ENCODE measurements at regions not wholly inside any gene's neighbourhood (a gene's known extent, or its start where the extent isn't known, plus 50 kb on each side); places are given as distances from the start of the nearest gene placed in this dataset.
"Not testable (repeated sequence)": the region's sequence is repeated elsewhere in the genome, so short reads cannot be mapped to it uniquely, and the experiment has no call there.

GRCh38 chr18:29726646-29727045 lies 1315.9 kb downstream of the DSC3 start:
- Mint-ChIP-seq H3K9me3 (peaks cover 26% of the 10 kb centered on the region), H3K4me1 (ENCODE audit: low read depth) (no peaks in the 10 kb centered on the region), H3K36me3 (ENCODE audit: low read depth) (peaks cover 10% of the 10 kb centered on the region; the same call in 1 of the 2 replicates), H3K4me3 (no peak overlapping the region), H3K27ac (no peak overlapping the region), H3K27me3 (ENCODE audit: insufficient read depth) (peaks cover 1% of the 10 kb centered on the region; the same call in 1 of the 2 replicates)
- no peak for DNase-seq
- TF ChIP-seq, protein P1, sequence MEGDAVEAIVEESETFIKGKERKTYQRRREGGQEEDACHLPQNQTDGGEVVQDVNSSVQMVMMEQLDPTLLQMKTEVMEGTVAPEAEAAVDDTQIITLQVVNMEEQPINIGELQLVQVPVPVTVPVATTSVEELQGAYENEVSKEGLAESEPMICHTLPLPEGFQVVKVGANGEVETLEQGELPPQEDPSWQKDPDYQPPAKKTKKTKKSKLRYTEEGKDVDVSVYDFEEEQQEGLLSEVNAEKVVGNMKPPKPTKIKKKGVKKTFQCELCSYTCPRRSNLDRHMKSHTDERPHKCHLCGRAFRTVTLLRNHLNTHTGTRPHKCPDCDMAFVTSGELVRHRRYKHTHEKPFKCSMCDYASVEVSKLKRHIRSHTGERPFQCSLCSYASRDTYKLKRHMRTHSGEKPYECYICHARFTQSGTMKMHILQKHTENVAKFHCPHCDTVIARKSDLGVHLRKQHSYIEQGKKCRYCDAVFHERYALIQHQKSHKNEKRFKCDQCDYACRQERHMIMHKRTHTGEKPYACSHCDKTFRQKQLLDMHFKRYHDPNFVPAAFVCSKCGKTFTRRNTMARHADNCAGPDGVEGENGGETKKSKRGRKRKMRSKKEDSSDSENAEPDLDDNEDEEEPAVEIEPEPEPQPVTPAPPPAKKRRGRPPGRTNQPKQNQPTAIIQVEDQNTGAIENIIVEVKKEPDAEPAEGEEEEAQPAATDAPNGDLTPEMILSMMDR (IDR thresholded peaks at IDR 0.05), result no peak

- not testable (repeated sequence) for H3K36me3 Mint-ChIP-seq (ENCODE audit: low read depth); DNase-seq; H3K27me3 Mint-ChIP-seq (ENCODE audit: insufficient read depth); H3K27ac Mint-ChIP-seq; H3K4me3 Mint-ChIP-seq
- peaks cover 11% of the 10 kb centered on the region; the same call in 1 of the 2 replicates for H3K4me1 Mint-ChIP-seq (ENCODE audit: low read depth)
- peaks cover 23% of the 10 kb centered on the region for H3K9me3 Mint-ChIP-seq
These were observed 1319.1 kb downstream of the DSC3 start for GRCh38 chr18:29723486-29723885.

GRCh38 chr18:29715960-29716359 lies 1326.6 kb downstream of the DSC3 start:
- H3K9me3 Mint-ChIP-seq; H3K27me3 Mint-ChIP-seq (ENCODE audit: insufficient read depth); H3K4me3 Mint-ChIP-seq; H3K36me3 Mint-ChIP-seq (ENCODE audit: low read depth); DNase-seq; H3K27ac Mint-ChIP-seq: not testable (repeated sequence)
- peaks cover 25% of the 10 kb centered on the region; the same call in 1 of the 2 replicates for H3K4me1 Mint-ChIP-seq (ENCODE audit: low read depth)

DNA sequence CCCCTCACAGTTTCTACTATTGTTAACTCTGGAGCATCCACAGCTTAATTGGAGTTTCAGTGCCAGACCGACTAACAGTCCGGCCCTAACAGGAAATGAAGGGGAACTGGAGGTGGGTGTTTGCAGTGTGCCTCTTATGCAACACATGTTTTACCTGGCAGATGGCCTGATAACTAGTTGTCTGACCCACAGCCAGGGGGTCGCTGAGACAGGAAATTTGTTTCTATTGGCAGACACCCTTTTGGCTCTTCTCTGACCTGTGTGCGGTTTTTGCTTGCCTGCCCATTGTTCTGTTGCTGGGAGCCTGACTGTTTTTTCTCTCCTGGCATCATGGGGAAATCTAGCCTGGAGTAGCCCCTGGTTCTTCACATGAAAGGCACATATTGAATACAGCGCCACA lies 1329.8 kb downstream of the DSC3 start:
- no peak for DNase-seq
- Mint-ChIP-seq H3K9me3 (no peaks in the 10 kb centered on the region), H3K4me3 (no peak overlapping the region), H3K36me3 (ENCODE audit: low read depth) (no peaks in the 10 kb centered on the region), H3K4me1 (ENCODE audit: low read depth) (peaks cover 7% of the 10 kb centered on the region; the same call in 1 of the 2 replicates), H3K27me3 (ENCODE audit: insufficient read depth) (no peaks in the 10 kb centered on the region; the same call in 1 of the 2 replicates), H3K27ac (no peak overlapping the region)
- TF ChIP-seq, protein P1 (IDR thresholded peaks at IDR 0.05), result no peak

DNA sequence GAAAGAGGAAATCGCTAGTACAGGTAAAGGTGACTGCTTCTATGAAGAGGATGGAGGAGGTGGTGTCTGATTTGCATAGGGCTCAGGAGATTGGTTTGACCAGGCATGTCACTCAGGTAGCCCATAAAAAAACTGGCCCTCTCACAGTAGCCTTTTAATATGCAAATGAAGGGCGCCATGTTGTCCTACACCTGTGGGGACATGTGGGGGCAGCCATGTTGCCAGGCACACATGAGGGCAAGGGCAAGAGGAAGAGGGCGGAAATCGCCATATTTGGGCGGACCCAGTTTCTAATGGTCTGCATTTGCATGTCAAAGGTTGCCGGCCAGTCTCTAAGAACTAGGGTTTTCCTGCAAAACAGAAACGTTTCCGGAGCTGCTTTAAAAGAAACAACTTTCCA lies 1330.6 kb downstream of the DSC3 start:
- TF ChIP-seq, protein P1 (IDR thresholded peaks at IDR 0.05), result no peak
- peaks cover 6% of the 10 kb centered on the region; the same call in 1 of the 2 replicates for H3K4me1 Mint-ChIP-seq (ENCODE audit: low read depth)
- no peak for DNase-seq
- H3K36me3 Mint-ChIP-seq (ENCODE audit: low read depth), result no peaks in the 10 kb centered on the region
- no peaks in the 10 kb centered on the region; the same call in 1 of the 2 replicates for H3K27me3 Mint-ChIP-seq (ENCODE audit: insufficient read depth)
- no peaks in the 10 kb centered on the region for H3K9me3 Mint-ChIP-seq
- no peak overlapping the region for H3K27ac Mint-ChIP-seq
- no peak overlapping the region for H3K4me3 Mint-ChIP-seq

- no peaks in the 10 kb centered on the region for H3K27me3 Mint-ChIP-seq (ENCODE audit: insufficient read depth)
- no peaks in the 10 kb centered on the region for H3K36me3 Mint-ChIP-seq (ENCODE audit: low read depth)
- peaks cover 6% of the 10 kb centered on the region for H3K4me1 Mint-ChIP-seq (ENCODE audit: low read depth)
- no peak overlapping the region for H3K27ac Mint-ChIP-seq
- DNase-seq, result no peak
- TF ChIP-seq, protein P1 (IDR thresholded peaks at IDR 0.05), result no peak
- no peak overlapping the region for H3K4me3 Mint-ChIP-seq
- H3K9me3 Mint-ChIP-seq, result no peaks in the 10 kb centered on the region
These were observed 1349.2 kb downstream of the DSC3 start for GRCh38 chr18:29693334-29693733.

GRCh38 chr18:29681578-29681977 lies 1361.0 kb downstream of the DSC3 start:
- no peak for DNase-seq
- Mint-ChIP-seq H3K9me3 (peaks cover 5% of the 10 kb centered on the region; the same call in 1 of the 2 replicates), H3K4me1 (ENCODE audit: low read depth) (no peaks in the 10 kb centered on the region), H3K36me3 (ENCODE audit: low read depth) (no peaks in the 10 kb centered on the region), H3K27me3 (ENCODE audit: insufficient read depth) (peaks cover 4% of the 10 kb centered on the region; the same call in 1 of the 2 replicates), H3K27ac (no peak overlapping the region), H3K4me3 (no peak overlapping the region)
- TF ChIP-seq, protein P1 (IDR thresholded peaks at IDR 0.05), result no peak

All from HFFc6 (cell line).